HEK293 (cell line): ENCODE measurements at regions not wholly inside any gene's neighbourhood (a gene's known extent, or its start where the extent isn't known, plus 50 kb on each side); places are given as distances from the start of the nearest gene placed in this dataset.

Experiments used
- CTCF ChIA-PET: fragments of 350-600 bp; formaldehyde crosslinking; extraction: SDS; loops from one replicate; lab custom pipeline; 2021; ENCODE audit warnings: antibody characterized with exemption; lab: Yijun Ruan, JAX
- POLR2A ChIA-PET: fragments of 300-600 bp; formaldehyde crosslinking; extraction: SDS; loops from one replicate; lab custom pipeline; 2020; ENCODE audit warnings: antibody characterized with exemption, inconsistent platforms; lab: Yijun Ruan, JAX
- H3K27ac ChIP-seq: fragments of 200-500 bp; sonication (Bioruptor generic); 2 replicates; pipeline ENCODE4 v1.5.1; 2014; ENCODE audit warnings: low read depth, low read length, control low read depth, inconsistent platforms; ENCODE audit errors: extremely low read depth
- H3K36me3 ChIP-seq, 2 experiments: fragments of 200-500 bp in 1 of 2; sonication (Bioruptor generic) in 1 of 2; 1 replicate in 1 of 2; 2 replicates in 1 of 2; pipeline ENCODE4 v1.5.1; 2014 to 2017; ENCODE audit warnings: inconsistent platforms in 2 of 2, low read length in 2 of 2; ENCODE audit not compliant: control insufficient read depth in 2 of 2, insufficient read depth in 1 of 2
- H3K4me1 ChIP-seq: fragments of 200-500 bp; sonication (Bioruptor generic); 2 replicates; pipeline ENCODE4 v1.5.1; 2014; ENCODE audit warnings: mild to moderate bottlenecking, low read length, inconsistent platforms; ENCODE audit not compliant: control insufficient read depth, insufficient read depth
- H3K4me3 ChIP-seq: 2 replicates; pipeline ENCODE4 v1.5.1; 2011; ENCODE audit warnings: low read depth, mild to moderate bottlenecking, control low read depth, low read length, moderate library complexity
- H3K9me3 ChIP-seq: fragments of 200-500 bp; sonication (Bioruptor generic); 2 replicates; pipeline ENCODE4 v1.5.1; 2014; ENCODE audit warnings: low read depth, low read length, inconsistent platforms; ENCODE audit not compliant: control insufficient read depth, insufficient read depth
- AEBP2 ChIP-seq: fragments of 450-650 bp; formaldehyde crosslinking; IDR thresholded peaks from 2 replicates; pipeline ENCODE4 v1.5.1; 2016; ENCODE audit warnings: missing biosample characterization, missing genetic modification characterization, borderline replicate concordance
- IKZF3 ChIP-seq: fragments of 450-650 bp; IDR thresholded peaks from 2 replicates; pipeline ENCODE4 v1.5.0; 2018; ENCODE audit warnings: missing biosample characterization, mild to moderate bottlenecking, missing genetic modification characterization, moderate library complexity
- OVOL3 ChIP-seq: fragments of 450-650 bp; formaldehyde crosslinking; IDR thresholded peaks from 2 replicates; pipeline ENCODE4 v1.5.1; 2016; ENCODE audit warnings: missing biosample characterization, missing genetic modification characterization
- PATZ1 ChIP-seq: fragments of 450-650 bp; formaldehyde crosslinking; IDR thresholded peaks from 2 replicates; pipeline ENCODE4 v1.5.1; 2016; ENCODE audit warnings: missing biosample characterization, missing genetic modification characterization
- PRDM1 ChIP-seq: fragments of 450-650 bp; formaldehyde crosslinking; IDR thresholded peaks from 2 replicates; pipeline ENCODE4; 2016; ENCODE audit warnings: missing biosample characterization, missing genetic modification characterization
- REST ChIP-seq: fragments of 450-650 bp; formaldehyde crosslinking; IDR thresholded peaks from 2 replicates; pipeline ENCODE4 v1.5.1; 2016; ENCODE audit warnings: missing biosample characterization, missing genetic modification characterization
- SCRT1 ChIP-seq: fragments of 450-650 bp; formaldehyde crosslinking; IDR thresholded peaks from 2 replicates; pipeline ENCODE4 v1.5.1; 2016; ENCODE audit warnings: missing biosample characterization, missing genetic modification characterization, borderline replicate concordance
- ZBTB44 ChIP-seq: fragments of 450-650 bp; IDR thresholded peaks from 2 replicates; pipeline ENCODE4 v1.5.1; 2018; ENCODE audit warnings: missing biosample characterization, mild to moderate bottlenecking, missing genetic modification characterization
- ZNF214 ChIP-seq: fragments of 450-650 bp; formaldehyde crosslinking; IDR thresholded peaks from 2 replicates; pipeline ENCODE4 v1.5.1; 2017; ENCODE audit warnings: missing biosample characterization, mild to moderate bottlenecking, missing genetic modification characterization, borderline replicate concordance
- ZNF239 ChIP-seq: fragments of 450-650 bp; formaldehyde crosslinking; IDR thresholded peaks from 2 replicates; pipeline ENCODE4 v1.5.1; 2016; ENCODE audit warnings: missing biosample characterization, missing genetic modification characterization
- ZNF26 ChIP-seq: fragments of 450-650 bp; formaldehyde crosslinking; IDR thresholded peaks from 2 replicates; pipeline ENCODE4 v1.5.1; 2016; ENCODE audit warnings: missing biosample characterization, missing genetic modification characterization
- ZNF274 ChIP-seq, 2 experiments: fragments of 200-500 bp in 1 of 2; fragments of 450-650 bp in 1 of 2; sonication (Bioruptor generic) in 1 of 2; formaldehyde crosslinking in 1 of 2; IDR thresholded peaks; 2 replicates each; pipeline versions ENCODE4 v1.5.1 to v1.6.1; 2014 to 2016; ENCODE audit warnings: borderline replicate concordance in 1 of 2, inconsistent platforms in 1 of 2, low read length in 1 of 2, missing biosample characterization in 1 of 2, missing genetic modification characterization in 1 of 2
- ZNF280C ChIP-seq: fragments of 450-650 bp; formaldehyde crosslinking; IDR thresholded peaks from 2 replicates; pipeline ENCODE4 v1.5.1; 2016; ENCODE audit warnings: missing biosample characterization, missing genetic modification characterization
- ZNF398 ChIP-seq: fragments of 450-650 bp; formaldehyde crosslinking; IDR thresholded peaks from 2 replicates; pipeline ENCODE4 v1.5.1; 2017; ENCODE audit warnings: missing biosample characterization, missing genetic modification characterization
- ZNF433 ChIP-seq: fragments of 450-650 bp; formaldehyde crosslinking; IDR thresholded peaks from 2 replicates; pipeline ENCODE4 v1.5.1; 2016; ENCODE audit warnings: missing biosample characterization, missing genetic modification characterization, low read depth
- ZNF529 ChIP-seq: fragments of 450-650 bp; formaldehyde crosslinking; IDR thresholded peaks from 2 replicates; pipeline ENCODE4 v1.5.1; 2017; ENCODE audit warnings: missing genetic modification characterization, missing biosample characterization; ENCODE audit not compliant: insufficient replicate concordance
- ZNF580 ChIP-seq: fragments of 450-650 bp; formaldehyde crosslinking; IDR thresholded peaks from 2 replicates; pipeline ENCODE4 v1.5.1; 2016; ENCODE audit warnings: missing biosample characterization, missing genetic modification characterization
- ZNF701 ChIP-seq: fragments of 450-650 bp; formaldehyde crosslinking; IDR thresholded peaks from 2 replicates; pipeline ENCODE4 v1.5.1; 2016; ENCODE audit warnings: missing biosample characterization, missing genetic modification characterization
- ZNF76 ChIP-seq: fragments of 450-650 bp; formaldehyde crosslinking; IDR thresholded peaks from 2 replicates; pipeline ENCODE4; 2016; ENCODE audit warnings: low read depth, missing biosample characterization, missing genetic modification characterization, borderline replicate concordance
- ZNF777 ChIP-seq: fragments of 450-650 bp; formaldehyde crosslinking; IDR thresholded peaks from 2 replicates; pipeline ENCODE4 v1.5.1; 2017; ENCODE audit warnings: missing biosample characterization, missing genetic modification characterization, borderline replicate concordance

GRCh38 chr6:170081556-170081955 lies 209.3 kb downstream of the DLL1 start (continued):
- TF ChIP-seq ZNF26 (tag by site-specific recombination) (no peak), ZNF76 (tag by site-specific recombination) (no peak), ZNF274 (IDR thresholded peaks at IDR 0.05; ENCODE audit: low read length) (no peak), ZNF274 (tag by site-specific recombination; IDR thresholded peaks at IDR 0.05; ENCODE audit: borderline replicate concordance) (no peak), ZNF239 (tag by site-specific recombination) (no peak), IKZF3 (tag by site-specific recombination) (no peak), PRDM1 (tag by site-specific recombination) (no peak), ZNF777 (tag by site-specific recombination) (no peak), ZBTB44 (tag by site-specific recombination) (no peak), ZNF398 (tag by site-specific recombination) (no peak), ZNF701 (tag by site-specific recombination) (no peak), ZNF529 (tag by site-specific recombination) (no peak), ZNF580 (tag by site-specific recombination) (no peak)

GRCh38 chr6:170080828-170081371 lies 210.0 kb downstream of the DLL1 start:
- POLR2A ChIA-PET = no interaction called here
- no peaks in the 10 kb centered on the region for H3K9me3 ChIP-seq
- H3K4me3 ChIP-seq = no peak overlapping the region
- no peaks in the 10 kb centered on the region for H3K36me3 ChIP-seq
- no peak overlapping the region for H3K27ac ChIP-seq
- no peak for TF ChIP-seq ZNF433 (tag by site-specific recombination)
- no peak for TF ChIP-seq ZNF214 (tag by site-specific recombination)
- TF ChIP-seq AEBP2 (tag by site-specific recombination) = no peak
- no peak for TF ChIP-seq SCRT1 (tag by site-specific recombination)
- no peak for TF ChIP-seq PATZ1
- no peak for TF ChIP-seq OVOL3 (tag by site-specific recombination)
- TF ChIP-seq REST = no peak
- no peak for TF ChIP-seq ZNF280C
- CTCF ChIA-PET = no interaction called here
- no peaks in the 10 kb centered on the region for H3K4me1 ChIP-seq
